Liver (tissue), 3 donors: ENCODE measurements at regions not wholly inside any gene's neighbourhood (a gene's known extent, or its start where the extent isn't known, plus 50 kb on each side); places are given as distances from the start of the nearest gene placed in this dataset.

Experiments
- CTCF ChIP-seq: fragments of 150-350 bp; IDR thresholded peaks from 2 replicates; pipeline ENCODE4 v1.5.1; 2017; ENCODE audit warnings: improper control_type of control experiment, low read depth, low read length; ENCODE audit not compliant: missing input control
- EGR1 ChIP-seq, 2 donors: IDR thresholded peaks; 2 replicates each; pipeline ENCODE4 v1.6.1; 2016 to 2018; ENCODE audit warnings: antibody characterized with exemption in 2 of 2, low read depth in 2 of 2
- GABPA ChIP-seq, 2 donors: IDR thresholded peaks in 1 of 2; conservative IDR thresholded peaks in 1 of 2; 2 replicates each; pipeline ENCODE4 v1.6.1; 2016; ENCODE audit warnings: antibody characterized with exemption in 2 of 2, mild to moderate bottlenecking in 1 of 2, moderate library complexity in 1 of 2
- JUND ChIP-seq, 2 donors: IDR thresholded peaks; 2 replicates each; pipeline ENCODE4 v1.6.1; 2016; ENCODE audit warnings: antibody characterized with exemption in 2 of 2
- RAD21 ChIP-seq, 2 donors: IDR thresholded peaks; 2 replicates each; pipeline ENCODE4 v1.6.1; 2016; ENCODE audit warnings: antibody characterized with exemption in 2 of 2, mild to moderate bottlenecking in 2 of 2
- SP1 ChIP-seq: IDR thresholded peaks from 2 replicates; pipeline ENCODE4 v1.6.1; 2018; ENCODE audit warnings: antibody characterized with exemption, mild to moderate bottlenecking
- TAF1 ChIP-seq: conservative IDR thresholded peaks from 2 replicates; pipeline ENCODE4 v1.6.1; 2016; ENCODE audit warnings: antibody characterized with exemption, mild to moderate bottlenecking
- YY1 ChIP-seq: IDR thresholded peaks from 2 replicates; pipeline ENCODE4 v1.6.1; 2016; ENCODE audit warnings: antibody characterized with exemption, mild to moderate bottlenecking
- TF ChIP-seq, protein P1 (sequence below): IDR thresholded peaks from 2 replicates; pipeline ENCODE4 v1.6.1; 2016; ENCODE audit warnings: antibody characterized with exemption, mild to moderate bottlenecking
- TF ChIP-seq, protein P2 (sequence below): IDR thresholded peaks from 2 replicates; pipeline ENCODE4 v1.6.1; 2016; ENCODE audit warnings: antibody characterized with exemption
- donor health status: healthy.
- donor health status: healthy.

- TF ChIP-seq JUND (IDR thresholded peaks at IDR 0.05), result no peak
- no peak for TF ChIP-seq CTCF
- no peak for TF ChIP-seq TAF1
- TF ChIP-seq, protein P1, sequence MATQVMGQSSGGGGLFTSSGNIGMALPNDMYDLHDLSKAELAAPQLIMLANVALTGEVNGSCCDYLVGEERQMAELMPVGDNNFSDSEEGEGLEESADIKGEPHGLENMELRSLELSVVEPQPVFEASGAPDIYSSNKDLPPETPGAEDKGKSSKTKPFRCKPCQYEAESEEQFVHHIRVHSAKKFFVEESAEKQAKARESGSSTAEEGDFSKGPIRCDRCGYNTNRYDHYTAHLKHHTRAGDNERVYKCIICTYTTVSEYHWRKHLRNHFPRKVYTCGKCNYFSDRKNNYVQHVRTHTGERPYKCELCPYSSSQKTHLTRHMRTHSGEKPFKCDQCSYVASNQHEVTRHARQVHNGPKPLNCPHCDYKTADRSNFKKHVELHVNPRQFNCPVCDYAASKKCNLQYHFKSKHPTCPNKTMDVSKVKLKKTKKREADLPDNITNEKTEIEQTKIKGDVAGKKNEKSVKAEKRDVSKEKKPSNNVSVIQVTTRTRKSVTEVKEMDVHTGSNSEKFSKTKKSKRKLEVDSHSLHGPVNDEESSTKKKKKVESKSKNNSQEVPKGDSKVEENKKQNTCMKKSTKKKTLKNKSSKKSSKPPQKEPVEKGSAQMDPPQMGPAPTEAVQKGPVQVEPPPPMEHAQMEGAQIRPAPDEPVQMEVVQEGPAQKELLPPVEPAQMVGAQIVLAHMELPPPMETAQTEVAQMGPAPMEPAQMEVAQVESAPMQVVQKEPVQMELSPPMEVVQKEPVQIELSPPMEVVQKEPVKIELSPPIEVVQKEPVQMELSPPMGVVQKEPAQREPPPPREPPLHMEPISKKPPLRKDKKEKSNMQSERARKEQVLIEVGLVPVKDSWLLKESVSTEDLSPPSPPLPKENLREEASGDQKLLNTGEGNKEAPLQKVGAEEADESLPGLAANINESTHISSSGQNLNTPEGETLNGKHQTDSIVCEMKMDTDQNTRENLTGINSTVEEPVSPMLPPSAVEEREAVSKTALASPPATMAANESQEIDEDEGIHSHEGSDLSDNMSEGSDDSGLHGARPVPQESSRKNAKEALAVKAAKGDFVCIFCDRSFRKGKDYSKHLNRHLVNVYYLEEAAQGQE, result no peak
- TF ChIP-seq GABPA (IDR thresholded peaks at IDR 0.05 in 1 of 2, conservative IDR thresholded peaks at IDR 0.05 in 1 of 2), result no peak
- TF ChIP-seq, protein P2, sequence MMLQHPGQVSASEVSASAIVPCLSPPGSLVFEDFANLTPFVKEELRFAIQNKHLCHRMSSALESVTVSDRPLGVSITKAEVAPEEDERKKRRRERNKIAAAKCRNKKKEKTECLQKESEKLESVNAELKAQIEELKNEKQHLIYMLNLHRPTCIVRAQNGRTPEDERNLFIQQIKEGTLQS, result no peak
- no peak for TF ChIP-seq SP1
- TF ChIP-seq RAD21 (IDR thresholded peaks at IDR 0.05), result no peak
- TF ChIP-seq YY1, result no peak
- no peak for TF ChIP-seq EGR1 (IDR thresholded peaks at IDR 0.05; ENCODE audit: low read depth in 2 of 2)
Observed at GRCh38 chr9:27765266-27766072, 192.2 kb upstream of the C9orf72 start.
